DMS114 treated with DMSO at 0.1 percent for 48 hours (cell line): ENCODE measurements at regions not wholly inside any gene's neighbourhood (a gene's known extent, or its start where the extent isn't known, plus 50 kb on each side); places are given as distances from the start of the nearest gene placed in this dataset.

Source experiments
- DNase-seq: peaks from one replicate; lab custom pipeline; 2025; ENCODE audit not compliant: unreplicated experiment; lab: John Stamatoyannopoulos, UW

- DNase-seq, result no peak
These were observed 96.5 kb upstream of the AJAP1 start for GRCh38 chr1:4557949-4558348.

GRCh38 chr1:4561205-4561604, 93.2 kb upstream of the AJAP1 start:
- no peak for DNase-seq

GRCh38 chr1:4562321-4562720, 92.1 kb upstream of the AJAP1 start:
- DNase-seq, result no peak

GRCh38 chr1:4563586-4563985, 90.8 kb upstream of the AJAP1 start:
- no peak for DNase-seq

GRCh38 chr1:4564051-4564450, 90.4 kb upstream of the AJAP1 start:
- DNase-seq, result no peak

GRCh38 chr1:4565166-4565565, 89.2 kb upstream of the AJAP1 start:
- DNase-seq, result no peak

GRCh38 chr1:4565801-4566449, 88.5 kb upstream of the AJAP1 start:
- no peak for DNase-seq

- no peak for DNase-seq
These were observed 83.1 kb upstream of the AJAP1 start for GRCh38 chr1:4571263-4571662.

- DNase-seq, result no peak
These were observed 80.9 kb upstream of the AJAP1 start for GRCh38 chr1:4573526-4573925.

- no peak for DNase-seq
These were observed 72.6 kb upstream of the AJAP1 start for GRCh38 chr1:4581807-4582206.

- no peak for DNase-seq
These were observed 70.0 kb upstream of the AJAP1 start for GRCh38 chr1:4584449-4584848.

GRCh38 chr1:4585216-4585615, 69.2 kb upstream of the AJAP1 start:
- DNase-seq, result no peak

- no peak for DNase-seq
These were observed 68.7 kb upstream of the AJAP1 start for GRCh38 chr1:4585705-4586104.

- no peak for DNase-seq
These were observed 67.7 kb upstream of the AJAP1 start for GRCh38 chr1:4586611-4587160.

- no peak for DNase-seq
These were observed 66.7 kb upstream of the AJAP1 start for GRCh38 chr1:4587721-4588120.

GRCh38 chr1:4590756-4591155, 63.7 kb upstream of the AJAP1 start:
- DNase-seq, result no peak

GRCh38 chr1:4591926-4592325, 62.5 kb upstream of the AJAP1 start:
- no peak for DNase-seq

GRCh38 chr1:4593106-4593505, 61.3 kb upstream of the AJAP1 start:
- no peak for DNase-seq

GRCh38 chr1:4594286-4594991, 60.0 kb upstream of the AJAP1 start:
- DNase-seq, result no peak

GRCh38 chr1:4595341-4596225, 58.8 kb upstream of the AJAP1 start:
- DNase-seq, result no peak

- DNase-seq, result no peak
These were observed 57.9 kb upstream of the AJAP1 start for GRCh38 chr1:4596486-4596885.

- no peak for DNase-seq
These were observed 57.4 kb upstream of the AJAP1 start for GRCh38 chr1:4597020-4597419.
